Sigmoid colon (tissue), 4 donors: ENCODE measurements at regions not wholly inside any gene's neighbourhood (a gene's known extent, or its start where the extent isn't known, plus 50 kb on each side); places are given as distances from the start of the nearest gene placed in this dataset.
"Not testable (repeated sequence)": the region's sequence is repeated elsewhere in the genome, so short reads cannot be mapped to it uniquely, and the experiment has no call there.

Experiments
- EP300 ChIP-seq, 4 donors: sonication (generic); formaldehyde crosslinking; IDR thresholded peaks; one replicate each; pipeline ENCODE4 v1.6.1; 2017; ENCODE audit warnings: antibody characterized with exemption in 4 of 4
- POLR2A ChIP-seq, 2 donors: fragments of 450-650 bp; IDR thresholded peaks; one replicate each; pipeline ENCODE4 v1.6.1; 2016; ENCODE audit warnings: antibody characterized with exemption in 2 of 2, mild to moderate bottlenecking in 2 of 2, moderate library complexity in 2 of 2
- POLR2AphosphoS5 ChIP-seq, 4 donors: sonication (generic); formaldehyde crosslinking; IDR thresholded peaks; one replicate each; pipeline ENCODE4 v1.6.1; 2017; ENCODE audit warnings: antibody characterized with exemption in 4 of 4
- TF ChIP-seq, protein P1 (sequence below), 4 experiments: fragments of 450-650 bp in 3 of 4; fragments of 200-600 bp in 1 of 4; IDR thresholded peaks; one replicate each; pipeline ENCODE4 v1.5.1; 2016 to 2019; ENCODE audit warnings: antibody characterized with exemption in 4 of 4, mild to moderate bottlenecking in 3 of 4, moderate library complexity in 2 of 4

GRCh38 chr4:49120042-49120779 lies 134.1 kb downstream of the CWH43 start:
- TF ChIP-seq, protein P1, sequence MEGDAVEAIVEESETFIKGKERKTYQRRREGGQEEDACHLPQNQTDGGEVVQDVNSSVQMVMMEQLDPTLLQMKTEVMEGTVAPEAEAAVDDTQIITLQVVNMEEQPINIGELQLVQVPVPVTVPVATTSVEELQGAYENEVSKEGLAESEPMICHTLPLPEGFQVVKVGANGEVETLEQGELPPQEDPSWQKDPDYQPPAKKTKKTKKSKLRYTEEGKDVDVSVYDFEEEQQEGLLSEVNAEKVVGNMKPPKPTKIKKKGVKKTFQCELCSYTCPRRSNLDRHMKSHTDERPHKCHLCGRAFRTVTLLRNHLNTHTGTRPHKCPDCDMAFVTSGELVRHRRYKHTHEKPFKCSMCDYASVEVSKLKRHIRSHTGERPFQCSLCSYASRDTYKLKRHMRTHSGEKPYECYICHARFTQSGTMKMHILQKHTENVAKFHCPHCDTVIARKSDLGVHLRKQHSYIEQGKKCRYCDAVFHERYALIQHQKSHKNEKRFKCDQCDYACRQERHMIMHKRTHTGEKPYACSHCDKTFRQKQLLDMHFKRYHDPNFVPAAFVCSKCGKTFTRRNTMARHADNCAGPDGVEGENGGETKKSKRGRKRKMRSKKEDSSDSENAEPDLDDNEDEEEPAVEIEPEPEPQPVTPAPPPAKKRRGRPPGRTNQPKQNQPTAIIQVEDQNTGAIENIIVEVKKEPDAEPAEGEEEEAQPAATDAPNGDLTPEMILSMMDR (IDR thresholded peaks at IDR 0.05) = not testable (repeated sequence)
- TF ChIP-seq POLR2AphosphoS5, POLR2A, EP300 (IDR thresholded peaks at IDR 0.05): not testable (repeated sequence)
